CD4-positive, alpha-beta T cell treated with Interleukin-4 for 4 hours (primary cell): ENCODE measurements at regions not wholly inside any gene's neighbourhood (a gene's known extent, or its start where the extent isn't known, plus 50 kb on each side); places are given as distances from the start of the nearest gene placed in this dataset.

Experiments used
- DNase-seq: peaks from one replicate; pipeline ENCODE4 v3.0.0-alpha.2; 2020

DNA sequence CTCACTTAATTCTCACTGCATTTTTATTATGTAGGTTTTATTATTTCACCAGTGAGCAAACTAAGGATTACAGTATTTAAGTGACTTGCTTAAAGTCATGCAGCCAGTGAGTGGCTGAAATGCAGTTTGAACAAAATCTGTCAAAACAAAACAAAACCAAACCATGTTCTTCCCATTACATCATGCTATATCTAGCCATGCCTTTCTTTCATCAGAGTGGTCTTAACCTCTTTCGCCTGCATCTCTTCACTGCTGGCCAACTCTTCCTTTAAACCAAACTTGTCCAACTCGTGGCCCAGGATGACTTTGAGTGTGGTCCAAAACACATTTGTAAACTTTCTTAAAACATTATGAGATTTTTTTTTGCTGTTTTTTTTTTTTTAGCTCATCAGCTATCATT is 223.2 kb downstream of the PCDH7 start:
- DNase-seq = no peak

DNA sequence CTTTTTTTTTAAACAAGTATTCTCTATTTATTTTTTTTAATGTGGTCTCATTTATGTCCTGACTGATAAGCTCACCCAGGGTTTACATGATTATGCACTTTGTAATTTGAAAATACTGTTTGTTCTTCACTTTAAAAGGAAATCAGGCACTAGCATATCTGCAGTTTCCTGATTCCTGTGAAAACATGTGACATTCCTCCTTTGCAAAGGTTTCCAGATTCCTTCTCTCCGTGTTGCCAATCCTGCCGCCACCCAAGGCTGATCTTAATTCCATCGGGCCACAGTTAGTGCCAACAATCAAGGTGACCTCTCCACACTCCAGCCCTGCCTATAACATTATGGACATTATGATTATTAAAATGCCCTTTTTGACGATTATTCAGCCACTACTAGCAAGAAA is 225.4 kb downstream of the PCDH7 start:
- DNase-seq = no peak

DNA sequence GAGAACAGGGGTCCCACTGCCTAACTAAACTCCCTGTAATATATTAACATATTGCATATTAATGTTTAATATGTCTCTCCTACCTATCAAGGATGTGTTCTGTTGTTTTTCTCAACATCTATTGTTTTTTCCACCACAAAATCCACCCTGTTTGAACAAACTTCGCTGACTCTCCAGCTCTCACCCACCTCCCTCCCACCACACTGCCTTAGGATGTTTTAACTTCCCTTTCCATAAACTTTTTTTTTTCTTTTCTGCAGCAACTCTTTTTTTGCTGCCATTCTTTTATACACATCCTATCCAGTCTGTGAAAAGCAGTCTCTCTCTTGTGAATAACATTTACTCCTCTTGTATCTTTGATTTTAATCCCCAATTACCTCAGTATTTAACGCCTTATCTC is 226.1 kb downstream of the PCDH7 start:
- DNase-seq = no peak

DNA sequence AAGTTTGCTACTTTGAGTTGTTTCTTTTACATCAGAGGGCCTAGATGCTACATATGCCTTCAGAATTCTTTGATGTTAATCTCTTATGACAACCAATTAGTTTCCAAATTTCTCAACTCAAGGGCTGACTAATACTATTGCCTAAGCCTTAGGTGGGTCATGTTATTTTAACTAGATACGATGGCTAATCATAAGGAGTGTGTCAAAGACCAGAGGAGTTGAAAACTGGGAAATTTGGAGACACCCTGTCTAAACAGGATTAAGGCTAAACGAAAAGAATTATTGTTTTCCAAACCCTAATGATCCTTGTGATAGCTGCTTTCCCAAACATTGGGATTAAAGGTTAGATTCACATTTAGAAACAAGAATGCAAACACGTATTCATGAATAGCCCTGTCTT is 228.5 kb downstream of the PCDH7 start:
- no peak for DNase-seq

DNA sequence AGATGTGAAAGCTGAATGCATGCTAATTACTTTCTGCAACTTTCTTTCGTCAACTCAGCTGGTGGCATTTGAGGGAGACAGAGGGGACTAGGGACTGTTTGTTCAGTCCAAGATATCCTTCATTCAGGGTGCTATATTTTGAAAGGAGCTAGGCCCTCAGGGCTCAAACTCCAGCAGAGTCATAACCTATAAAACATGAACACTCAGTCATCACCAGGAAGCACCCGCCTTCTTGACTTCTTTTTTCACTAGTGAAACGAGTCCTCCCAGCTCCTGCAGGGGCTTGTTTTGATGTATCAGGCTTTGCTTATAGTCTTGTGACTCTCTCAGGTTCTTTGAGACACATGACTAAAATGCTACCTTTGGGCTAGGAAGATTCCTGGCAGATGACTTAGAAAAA is 230.6 kb downstream of the PCDH7 start:
- no peak for DNase-seq

DNA sequence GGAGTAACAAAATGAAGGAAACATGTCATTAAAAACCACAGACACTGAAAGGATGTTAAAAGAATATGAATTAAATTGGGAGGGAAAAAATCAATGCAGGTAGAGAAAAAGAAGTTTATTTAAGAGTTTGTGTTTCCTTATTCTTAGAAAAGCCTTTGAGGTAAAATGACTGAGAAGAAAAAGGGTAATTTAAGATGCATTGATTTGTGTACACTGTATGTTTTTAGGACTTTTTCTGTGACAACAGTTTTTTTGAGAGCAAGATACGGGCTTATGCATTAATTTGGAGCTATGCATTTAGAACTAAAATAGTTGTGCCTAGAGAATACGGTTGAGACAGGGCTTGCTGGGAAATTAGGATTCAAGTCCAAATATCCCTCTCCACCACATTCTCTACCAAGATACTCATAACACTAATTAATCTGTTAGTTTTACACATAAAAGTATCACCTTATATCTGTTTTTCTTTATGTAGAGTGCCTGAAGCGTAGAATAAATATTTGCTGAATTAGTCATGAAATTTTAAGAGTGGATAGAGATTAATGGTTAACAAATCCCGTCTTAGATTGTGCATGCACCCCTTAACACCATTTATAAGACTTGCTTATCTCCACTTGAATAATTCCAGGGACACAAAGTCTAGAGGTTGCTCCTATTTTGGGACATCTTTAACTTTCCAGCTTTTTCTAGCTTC is 232.5 kb downstream of the PCDH7 start:
- no peak for DNase-seq

DNA sequence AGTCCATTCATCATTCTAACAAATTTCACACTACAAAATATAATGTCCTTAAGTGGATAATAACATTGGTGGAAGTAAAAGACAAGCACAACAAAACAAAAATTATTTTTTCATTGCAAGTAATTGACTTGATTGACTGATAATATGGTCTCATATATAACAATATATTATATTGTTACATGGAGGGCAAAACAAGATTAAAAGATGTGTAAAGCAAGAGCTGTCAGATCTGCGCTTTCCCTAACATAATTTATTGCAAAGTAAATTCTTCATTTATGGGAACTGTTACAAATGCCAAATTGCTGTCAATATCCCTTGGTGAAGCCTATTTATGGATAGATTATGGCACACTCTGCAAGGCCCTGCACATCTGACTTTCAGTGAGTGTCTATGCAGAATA is 233.6 kb downstream of the PCDH7 start:
- no peak for DNase-seq

DNA sequence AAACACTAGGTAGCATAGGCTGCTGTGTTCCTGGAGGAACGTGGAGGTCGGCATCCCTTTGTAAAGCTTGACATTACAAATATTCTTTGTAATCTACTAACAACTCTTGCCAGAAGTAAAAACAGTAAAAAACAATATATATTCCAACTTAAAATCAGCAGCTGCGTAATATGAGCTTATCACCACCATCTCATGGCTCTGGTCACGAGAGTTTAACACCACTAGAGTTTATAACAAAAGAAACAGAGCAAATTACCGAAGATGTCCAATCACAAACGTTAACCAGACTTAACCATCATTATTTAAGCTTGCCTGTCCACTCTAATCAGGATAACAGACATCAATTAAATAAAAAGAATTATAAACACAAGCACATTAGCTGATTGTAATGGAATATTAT is 236.7 kb downstream of the PCDH7 start:
- no peak for DNase-seq

DNA sequence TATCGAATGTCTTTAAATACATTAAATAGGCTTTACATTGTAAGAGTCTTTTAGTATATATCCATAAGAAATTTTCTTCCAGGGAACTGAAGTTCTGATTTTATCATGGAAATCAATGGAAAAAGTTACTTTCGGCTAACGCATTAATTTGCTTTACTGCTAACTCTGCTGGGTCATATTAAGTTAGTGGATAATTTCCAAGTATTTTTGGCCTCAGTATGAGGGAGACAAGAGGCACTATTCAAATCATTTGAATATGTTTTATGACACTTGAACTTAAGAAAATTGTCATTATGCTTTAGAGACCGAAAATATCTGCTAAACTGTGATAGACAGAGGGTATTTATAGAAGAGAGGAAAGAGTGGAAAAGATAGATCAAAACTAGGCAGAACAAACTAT is 237.5 kb downstream of the PCDH7 start:
- DNase-seq = no peak

DNA sequence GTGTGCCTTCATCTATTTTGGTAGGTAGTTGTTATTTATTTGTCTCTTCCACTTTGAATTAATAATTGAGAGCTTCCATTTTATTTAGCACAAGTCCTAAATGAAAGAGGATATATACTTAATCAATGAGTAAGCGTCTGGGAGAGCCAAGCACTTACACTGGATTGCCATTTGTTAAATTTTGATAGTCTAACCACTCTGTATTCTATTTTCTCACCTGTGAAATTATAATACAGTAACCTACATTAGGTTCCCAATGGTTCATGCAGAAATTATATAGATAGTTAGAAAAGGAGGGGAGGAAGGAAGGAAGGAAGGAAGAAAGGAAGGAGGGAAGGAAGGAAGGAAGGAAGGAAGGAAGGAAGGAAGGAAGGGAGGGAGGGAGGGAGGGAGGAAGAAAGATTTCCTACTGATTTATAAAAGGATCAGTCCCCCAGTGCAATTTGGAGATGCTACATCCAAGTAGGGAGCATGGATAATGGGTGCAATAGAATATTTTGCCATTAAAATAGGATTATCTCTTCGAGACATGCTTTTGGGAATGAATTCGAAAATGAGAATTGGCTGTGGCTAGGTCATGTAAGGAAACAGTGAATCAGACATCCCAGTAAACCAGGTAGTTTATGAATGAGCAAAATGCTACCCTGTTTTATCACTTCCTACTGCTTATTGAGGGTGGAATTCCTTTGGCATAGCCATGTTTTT is 239.8 kb downstream of the PCDH7 start:
- no peak for DNase-seq

DNA sequence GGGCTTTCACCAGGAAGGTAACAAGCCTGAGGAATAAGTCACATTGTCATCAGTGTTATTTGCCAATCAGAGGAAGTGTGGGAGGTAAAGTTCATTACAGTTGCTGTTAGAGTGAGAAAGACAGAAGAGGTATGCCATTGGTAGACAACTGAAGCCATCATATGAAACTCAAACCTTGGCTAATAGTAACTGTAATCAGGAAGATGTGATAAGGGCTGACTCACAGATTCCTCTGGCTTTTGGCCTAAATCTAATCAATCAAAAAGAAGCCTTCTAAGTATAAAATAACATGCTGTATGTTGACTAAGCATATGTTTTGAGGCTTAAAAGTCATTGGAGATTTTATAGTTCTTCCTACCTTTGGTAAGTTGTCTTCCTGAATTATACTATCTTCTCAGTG is 242.8 kb downstream of the PCDH7 start:
- DNase-seq = no peak

DNA sequence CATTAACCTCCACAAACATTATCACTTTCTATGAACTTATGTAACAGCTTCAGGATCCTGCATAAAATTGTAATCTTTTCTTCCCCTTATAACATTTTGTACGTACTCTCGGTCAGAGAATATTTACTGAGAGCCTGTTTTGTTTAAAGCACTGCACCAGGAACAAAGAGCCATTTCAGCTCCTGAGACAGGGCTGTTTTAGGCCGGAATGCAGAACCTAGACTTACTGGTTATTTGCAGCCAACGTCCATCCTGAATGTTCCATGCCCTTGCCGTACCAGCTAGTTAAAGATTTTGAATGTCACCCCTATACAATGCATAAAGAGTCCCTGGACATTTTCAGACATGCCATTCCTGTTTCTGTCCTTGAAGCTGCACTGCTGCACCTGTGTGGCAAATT is 248.8 kb downstream of the PCDH7 start:
- no peak for DNase-seq

DNA sequence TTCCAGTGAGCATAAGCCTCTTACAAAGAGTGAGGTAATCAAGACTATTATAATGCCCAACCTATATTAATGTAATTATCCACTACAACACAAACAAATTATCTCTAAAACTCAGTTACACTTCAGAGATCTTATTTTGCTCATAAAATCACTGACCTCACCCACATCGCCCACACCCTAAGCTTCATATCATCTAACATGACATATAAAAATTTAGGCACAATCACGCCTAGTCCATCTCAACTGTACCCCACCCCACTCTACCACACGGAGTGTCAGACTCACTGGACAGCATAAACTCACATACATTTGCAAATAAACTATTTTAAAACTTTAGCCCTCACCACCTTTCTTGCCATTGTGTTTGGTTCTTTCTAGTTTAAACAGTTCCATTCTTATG is 252.4 kb downstream of the PCDH7 start:
- DNase-seq = no peak

DNA sequence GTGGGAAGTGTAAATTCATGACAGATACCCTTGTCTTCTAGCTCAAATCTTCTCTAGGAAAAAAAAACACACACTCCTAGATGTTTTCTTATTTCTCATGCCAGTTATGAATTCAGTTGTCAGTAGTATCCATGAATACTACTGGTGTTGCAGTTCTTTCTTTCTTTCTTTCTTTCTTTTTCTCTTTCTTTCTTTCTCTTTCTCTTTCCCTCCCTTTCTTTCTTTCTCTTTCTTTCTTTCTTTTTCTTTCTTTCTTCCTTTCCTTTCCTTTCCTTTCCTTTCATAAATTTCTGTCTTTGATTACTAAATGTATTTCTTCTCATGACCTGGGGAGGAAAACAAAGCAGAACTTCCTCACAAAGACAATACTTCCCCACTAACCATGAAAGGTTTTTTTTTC is 253.8 kb downstream of the PCDH7 start:
- DNase-seq = no peak

DNA sequence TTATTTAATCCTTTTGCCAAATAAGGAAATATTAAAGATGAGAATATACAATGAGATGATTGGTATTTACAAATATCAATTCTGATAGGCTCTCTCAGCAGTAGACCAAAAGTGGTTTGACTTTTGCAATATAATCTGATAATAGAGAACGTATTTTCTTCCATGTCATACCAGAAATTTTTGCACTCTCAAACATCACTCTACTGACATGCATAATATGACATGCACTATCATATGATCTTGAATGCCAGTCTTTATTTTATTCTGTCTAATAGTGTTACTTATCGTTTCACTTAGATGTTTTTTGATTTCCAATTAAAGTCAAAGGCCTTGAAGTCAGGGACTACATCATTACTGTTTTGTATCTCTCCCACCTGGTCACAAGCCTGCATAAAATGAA is 259.2 kb downstream of the PCDH7 start:
- no peak for DNase-seq

DNA sequence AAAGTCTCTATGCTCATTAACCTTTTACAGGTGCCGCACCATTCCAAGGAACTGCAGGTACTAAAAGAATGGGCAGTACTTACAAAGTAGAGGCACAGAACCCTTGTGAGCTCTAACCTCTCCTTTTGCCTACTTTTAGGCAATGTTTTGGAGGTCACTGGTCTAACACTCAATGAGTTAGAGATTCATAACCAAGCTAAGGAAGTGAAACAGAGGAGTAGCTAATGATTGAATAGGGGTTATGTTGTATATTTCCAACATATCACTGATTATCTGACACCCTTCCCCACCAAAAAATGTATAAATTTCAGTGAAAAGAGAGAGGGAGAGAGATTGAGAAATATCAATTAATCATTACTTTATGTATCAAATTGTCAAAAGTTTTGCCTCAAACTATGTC is 269.3 kb downstream of the PCDH7 start:
- no peak for DNase-seq

DNA sequence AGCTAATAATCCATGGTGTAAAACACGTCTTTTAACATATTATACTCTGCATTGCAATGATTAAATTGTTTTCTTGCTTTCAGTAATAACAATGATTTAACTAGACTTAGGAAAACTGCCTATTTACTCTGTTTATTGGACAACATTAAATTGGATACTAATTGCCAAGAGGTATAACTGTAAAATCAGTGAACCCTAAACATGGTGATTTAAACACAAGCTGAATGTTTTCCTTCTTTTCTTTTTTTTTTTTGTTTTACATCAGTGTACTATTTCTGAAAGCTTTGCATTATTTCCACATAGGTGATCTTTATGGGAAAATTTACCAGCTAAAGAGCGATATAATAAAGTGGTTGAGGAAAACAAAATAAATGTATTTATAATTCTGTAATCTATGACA is 276.7 kb downstream of the PCDH7 start:
- DNase-seq = no peak

DNA sequence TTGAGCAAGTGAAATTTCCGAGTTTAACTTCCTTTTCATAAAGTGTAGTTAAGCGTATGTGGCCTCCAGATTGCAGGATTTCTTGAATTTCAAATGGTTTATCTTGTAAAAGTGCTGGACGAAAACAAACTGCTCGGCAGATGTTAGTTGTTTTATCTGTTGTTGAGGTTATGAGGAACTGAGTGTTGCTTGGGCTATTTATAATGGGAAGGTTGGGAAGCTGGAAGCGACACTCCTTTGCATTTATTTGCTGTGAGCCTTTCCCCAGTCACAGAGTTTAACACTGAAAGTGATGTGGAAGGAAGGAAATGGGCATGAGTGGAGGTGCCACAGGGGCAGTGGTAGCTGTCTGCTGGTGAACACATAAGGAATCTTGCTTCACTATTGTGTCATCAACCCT is 284.9 kb downstream of the PCDH7 start:
- DNase-seq = no peak

DNA sequence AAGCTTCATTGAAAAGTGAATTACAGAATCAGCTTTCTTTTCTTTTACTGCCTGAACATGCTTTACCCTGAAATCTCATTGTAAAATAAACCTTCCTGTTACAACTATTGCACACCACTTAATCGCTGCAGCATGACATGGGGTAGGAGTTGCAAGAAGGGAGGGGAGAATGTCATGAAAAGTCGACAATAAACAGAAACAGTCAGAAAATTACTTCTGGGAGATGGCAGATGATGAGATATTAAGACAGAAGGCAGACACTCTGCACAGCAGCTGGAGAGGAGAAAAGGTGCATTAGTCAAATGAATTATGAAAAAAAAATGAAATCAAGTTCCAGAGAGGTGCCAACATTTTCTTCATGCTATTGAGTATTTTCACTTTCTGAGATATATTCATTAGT is 287.7 kb downstream of the PCDH7 start:
- no peak for DNase-seq

DNA sequence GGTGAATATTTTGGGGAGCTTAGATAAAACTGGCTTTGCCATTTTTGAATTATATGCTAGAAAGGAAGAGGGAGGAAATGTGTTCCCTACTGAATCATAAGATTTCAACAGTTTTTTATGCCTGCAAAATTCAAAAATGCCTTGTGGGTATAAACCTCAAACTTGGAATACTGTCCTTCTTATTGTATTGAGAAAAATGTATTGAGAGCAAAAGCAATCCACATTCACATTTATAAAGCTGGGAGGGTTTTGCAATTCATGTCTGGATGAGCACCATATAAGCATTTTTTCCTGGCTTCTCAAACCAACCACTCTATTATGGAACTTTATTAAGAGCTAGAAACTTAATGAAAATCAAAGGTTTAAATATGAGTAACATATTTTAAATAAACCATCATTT is 289.8 kb downstream of the PCDH7 start:
- DNase-seq = no peak

DNA sequence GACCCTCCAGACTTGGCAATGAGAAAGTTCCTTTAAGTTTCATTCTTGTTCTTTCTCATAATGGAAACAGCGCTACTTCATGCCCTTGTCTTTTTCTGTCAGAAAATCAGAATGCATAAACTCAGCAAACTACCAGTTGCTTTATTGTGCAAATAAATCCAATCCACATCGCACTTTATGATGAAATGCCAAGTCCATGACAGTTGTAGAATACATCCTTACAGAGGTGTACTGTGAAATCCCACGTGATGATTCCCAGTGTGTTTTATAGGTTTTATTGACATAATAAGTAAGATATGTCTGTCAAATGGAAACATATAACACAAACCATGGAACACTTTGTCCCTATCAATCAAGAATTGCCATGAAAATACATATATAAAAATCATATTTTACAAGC is 295.0 kb downstream of the PCDH7 start:
- DNase-seq = no peak

DNA sequence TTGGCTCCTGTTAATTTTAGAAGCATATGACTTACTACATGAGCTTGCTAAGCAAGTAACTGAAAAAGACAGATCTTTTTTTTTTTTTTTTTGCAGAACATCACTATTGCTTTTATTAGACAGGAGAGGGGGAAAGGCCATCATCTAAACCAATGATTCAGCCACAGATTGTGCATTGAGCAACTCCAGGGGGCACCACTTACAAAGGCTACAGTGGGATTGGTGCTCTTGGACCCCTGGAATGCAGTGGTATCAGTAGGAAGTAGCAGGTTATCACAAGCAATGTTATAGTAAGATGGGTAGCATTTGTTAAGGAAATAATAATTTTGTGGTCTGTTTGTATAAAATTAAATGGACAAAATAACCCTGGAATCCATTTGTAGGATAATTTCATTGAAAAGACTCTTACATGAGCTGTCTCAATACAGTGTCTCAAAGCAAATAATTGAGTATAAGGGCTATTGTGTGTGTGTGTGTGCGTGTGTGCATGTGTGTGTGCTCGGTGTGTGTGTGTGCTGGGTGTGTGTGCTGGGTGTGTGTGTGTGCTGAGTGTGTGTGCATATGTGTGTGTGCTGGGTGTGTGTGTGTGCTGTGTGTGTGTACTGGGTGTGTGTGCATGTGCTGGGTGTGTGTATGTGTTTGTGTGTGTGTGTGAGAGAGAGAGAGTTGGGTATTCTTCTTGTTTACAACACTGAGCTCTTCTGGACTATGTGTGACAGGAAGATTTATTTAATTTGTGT is 296.3 kb downstream of the PCDH7 start:
- no peak for DNase-seq

DNA sequence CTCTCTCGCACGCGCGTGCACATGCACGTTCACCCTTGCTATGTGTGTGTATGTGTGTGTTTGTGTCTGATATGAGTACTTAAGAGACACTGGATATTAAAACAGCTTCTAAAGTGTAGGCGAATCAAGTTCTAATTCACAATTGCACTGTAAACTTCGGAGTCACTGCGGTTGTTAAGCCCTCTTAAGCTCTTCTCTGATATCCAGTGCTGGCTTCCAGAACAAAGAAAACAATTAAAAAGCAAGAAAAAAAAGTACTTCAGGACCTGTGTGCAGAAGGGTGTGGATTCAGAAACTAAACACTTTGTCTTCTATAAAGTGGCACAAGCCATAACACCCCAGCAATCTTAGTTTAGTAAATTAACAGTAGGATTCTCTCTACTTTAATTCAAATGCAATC is 300.2 kb downstream of the PCDH7 start:
- DNase-seq = no peak

DNA sequence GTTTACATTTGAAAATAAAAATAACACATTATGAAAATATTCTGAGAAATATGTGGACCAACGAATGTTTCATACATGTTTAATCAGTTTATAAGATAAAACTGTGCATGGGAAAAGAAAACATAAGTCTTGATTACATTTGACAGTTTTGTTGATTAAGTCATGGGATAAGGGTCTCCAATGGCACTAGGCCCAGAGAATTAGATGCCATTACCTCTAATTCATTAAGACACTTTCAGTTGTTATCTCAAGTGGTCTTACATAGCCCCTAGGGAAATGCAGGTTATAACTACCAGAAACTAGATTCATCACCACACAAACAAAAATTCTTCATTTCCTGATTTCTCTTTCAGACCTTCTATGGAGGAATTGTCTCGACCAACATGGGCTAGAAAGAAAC is 300.8 kb downstream of the PCDH7 start:
- no peak for DNase-seq
